ENCODE measurements at regions not wholly inside any gene's neighbourhood (a gene's known extent, or its start where the extent isn't known, plus 50 kb on each side); places are given as distances from the start of the nearest gene placed in this dataset.

DNA sequence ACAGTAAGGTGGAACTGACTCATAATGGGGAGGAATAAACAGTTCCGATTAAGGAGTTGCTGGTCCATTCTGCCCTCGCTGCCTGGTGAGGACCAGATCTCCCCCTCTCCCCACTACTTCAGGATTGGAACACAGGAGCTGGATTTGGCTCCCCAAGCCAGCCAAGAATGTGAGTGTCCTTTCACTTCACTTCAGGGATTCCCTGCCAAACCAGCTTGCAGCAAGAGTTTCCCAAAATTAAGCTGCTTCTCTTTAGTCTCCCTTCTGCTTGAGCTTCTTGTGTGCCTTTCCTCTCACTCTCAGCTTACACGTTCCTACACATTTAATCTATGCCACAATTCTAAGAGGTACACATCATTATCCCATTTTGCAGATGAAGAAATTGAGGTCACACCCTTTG is 234.1 kb downstream of the BUD13 start:
- no peak for TF ChIP-seq CTCF (IDR thresholded peaks at IDR 0.05; ENCODE audit: unreplicated experiment in 3 of 3)
- Mint-ChIP-seq H3K9me3 (peaks cover 5% of the 10 kb centered on the region), H3K27ac (no peak overlapping the region), H3K4me3 (no peak overlapping the region), H3K27me3 (ENCODE audit: low read depth) (peaks cover 23% of the 10 kb centered on the region), H3K36me3 (ENCODE audit: low read depth) (no peaks in the 10 kb centered on the region), H3K4me1 (peaks cover 3% of the 10 kb centered on the region)

DNA sequence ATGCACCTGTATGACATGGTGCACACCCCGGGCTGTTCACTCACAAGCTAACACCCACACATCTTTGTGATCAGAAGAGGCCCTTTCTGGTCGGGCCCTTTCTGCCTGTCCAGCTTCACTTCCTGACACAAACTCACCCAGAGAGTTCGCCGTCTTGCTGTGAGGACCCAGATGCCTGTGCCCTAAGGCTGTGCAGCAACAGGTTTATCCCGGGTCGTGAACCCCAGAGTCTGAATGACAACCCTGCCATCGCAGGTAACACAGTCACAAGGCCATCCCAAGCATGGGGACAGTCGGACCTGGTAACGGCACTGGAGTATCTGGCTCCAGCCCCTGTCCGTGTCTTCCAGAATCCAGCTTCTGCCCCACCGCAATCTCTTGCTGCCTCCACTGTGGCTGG is 235.1 kb downstream of the BUD13 start:
- Mint-ChIP-seq H3K36me3 (ENCODE audit: low read depth) (no peaks in the 10 kb centered on the region), H3K9me3 (peaks cover 5% of the 10 kb centered on the region), H3K4me1 (peaks cover 10% of the 10 kb centered on the region), H3K4me3 (no peak overlapping the region), H3K27me3 (ENCODE audit: low read depth) (peaks cover 23% of the 10 kb centered on the region), H3K27ac (no peak overlapping the region)
- no peak for TF ChIP-seq CTCF (IDR thresholded peaks at IDR 0.05; ENCODE audit: unreplicated experiment in 3 of 3)

- H3K27me3 Mint-ChIP-seq (ENCODE audit: low read depth): peaks cover 23% of the 10 kb centered on the region
- H3K36me3 Mint-ChIP-seq (ENCODE audit: low read depth): no peaks in the 10 kb centered on the region
- peaks cover 5% of the 10 kb centered on the region for H3K9me3 Mint-ChIP-seq
- TF ChIP-seq CTCF (IDR thresholded peaks at IDR 0.05; ENCODE audit: unreplicated experiment in 3 of 3): no peak
- H3K4me3 Mint-ChIP-seq: no peak overlapping the region
- H3K4me1 Mint-ChIP-seq: peaks cover 14% of the 10 kb centered on the region
- H3K27ac Mint-ChIP-seq: no peak overlapping the region
Observed at GRCh38 chr11:116537121-116537520, 235.7 kb downstream of the BUD13 start.

DNA sequence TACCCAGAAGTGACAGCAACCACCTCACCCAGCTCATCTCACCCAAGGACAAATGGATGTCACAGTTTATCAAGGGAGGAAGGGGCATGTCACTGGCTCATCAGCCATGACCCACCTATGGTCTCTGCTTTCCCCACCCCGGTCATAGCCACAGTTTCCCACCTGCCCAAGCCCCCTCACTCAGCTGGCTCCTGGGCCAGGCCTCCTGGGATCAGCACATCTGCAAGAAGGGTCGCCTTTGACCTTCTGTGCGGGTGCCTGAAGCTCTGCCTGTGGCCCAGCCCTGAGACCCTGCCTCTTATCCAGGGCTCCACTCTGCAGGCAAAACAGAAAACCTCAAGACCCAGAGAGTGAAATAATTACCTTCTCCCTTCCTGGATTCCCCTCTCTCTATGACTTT is 236.4 kb downstream of the BUD13 start:
- H3K27ac Mint-ChIP-seq: no peak overlapping the region
- H3K27me3 Mint-ChIP-seq (ENCODE audit: low read depth): peaks cover 23% of the 10 kb centered on the region
- H3K4me1 Mint-ChIP-seq: peaks cover 20% of the 10 kb centered on the region
- no peaks in the 10 kb centered on the region for H3K36me3 Mint-ChIP-seq (ENCODE audit: low read depth)
- no peak overlapping the region for H3K4me3 Mint-ChIP-seq
- TF ChIP-seq CTCF (IDR thresholded peaks at IDR 0.05; ENCODE audit: unreplicated experiment in 3 of 3): no peak
- H3K9me3 Mint-ChIP-seq: peaks cover 5% of the 10 kb centered on the region

GRCh38 chr11:116535994-116536393 is 236.8 kb downstream of the BUD13 start:
- no peaks in the 10 kb centered on the region for H3K36me3 Mint-ChIP-seq (ENCODE audit: low read depth)
- TF ChIP-seq CTCF (IDR thresholded peaks at IDR 0.05; ENCODE audit: unreplicated experiment in 3 of 3): no peak
- H3K4me3 Mint-ChIP-seq: no peak overlapping the region
- peaks cover 23% of the 10 kb centered on the region for H3K27me3 Mint-ChIP-seq (ENCODE audit: low read depth)
- H3K9me3 Mint-ChIP-seq: peaks cover 6% of the 10 kb centered on the region
- peaks cover 20% of the 10 kb centered on the region for H3K4me1 Mint-ChIP-seq
- H3K27ac Mint-ChIP-seq: no peak overlapping the region

DNA sequence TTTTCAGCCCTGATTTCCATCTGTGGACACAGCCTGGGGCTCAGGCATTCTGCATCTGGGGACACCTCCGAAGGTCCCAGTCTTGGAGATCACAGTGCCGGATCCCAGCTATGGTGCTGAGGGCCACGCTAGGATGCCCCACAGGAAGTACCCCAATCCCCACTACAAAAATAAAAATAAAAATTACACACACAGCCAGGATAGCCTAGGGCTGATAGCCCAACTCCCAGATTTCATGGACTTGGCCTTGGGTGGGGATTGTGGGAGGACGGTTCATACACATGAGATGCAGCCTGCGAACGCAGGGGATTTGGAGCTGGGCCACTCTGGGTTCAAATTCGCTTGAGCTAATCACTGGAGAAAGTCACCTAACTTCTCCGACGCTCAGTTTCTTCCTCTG is 237.7 kb downstream of the BUD13 start:
- Mint-ChIP-seq H3K4me3 (no peak overlapping the region), H3K9me3 (peaks cover 12% of the 10 kb centered on the region), H3K36me3 (ENCODE audit: low read depth) (no peaks in the 10 kb centered on the region), H3K27ac (no peak overlapping the region), H3K4me1 (peaks cover 20% of the 10 kb centered on the region), H3K27me3 (ENCODE audit: low read depth) (peaks cover 28% of the 10 kb centered on the region)
- TF ChIP-seq CTCF (IDR thresholded peaks at IDR 0.05; ENCODE audit: unreplicated experiment in 3 of 3): no peak
